ENCODE measurements at regions not wholly inside any gene's neighbourhood (a gene's known extent, or its start where the extent isn't known, plus 50 kb on each side); places are given as distances from the start of the nearest gene placed in this dataset.

- Histone ChIP-seq H3K27me3 (replicated peaks in 1 of 7) (peaks cover 0 to 47% (median 13%) of the 10 kb centered on the region in 7 donors), H3K9me3 (no peaks in the 10 kb centered on the region), H3K27ac (no peak overlapping the region), H3K36me3 (no peaks in the 10 kb centered on the region), H3K4me1 (peaks cover 0 to 17% (median 7%) of the 10 kb centered on the region in 6 donors), H3K4me3 (no peak overlapping the region)
- TF ChIP-seq CTCF (IDR thresholded peaks at IDR 0.05 in 8 of 11, conservative IDR thresholded peaks at IDR 0.05 in 3 of 11) (no peak), POLR2A (IDR thresholded peaks at IDR 0.05) (no peak), POLR2AphosphoS5 (IDR thresholded peaks at IDR 0.05) (no peak)
- 46 to 62% (median 55%) methylated on average over 8 of the region's 8 CpGs for WGBS, 5 donors
- no peak for DNase-seq
- intact Hi-C loops (cut with DNase I; ENCODE audit: low total_unique reads): no loop called here
These were observed 174.5 kb downstream of the CDC5L start for GRCh38 chr6:44561832-44562665.

- DNase-seq: peak; percentile 19
- no peaks in the 10 kb centered on the region for H3K36me3 ChIP-seq
- 68 to 89% (median 74%) methylated on average over 11 of the region's 11 CpGs for WGBS, 5 donors
- intact Hi-C loops (cut with DNase I; ENCODE audit: low total_unique reads): no loop called here
- TF ChIP-seq POLR2AphosphoS5 (IDR thresholded peaks at IDR 0.05) (no peak), CTCF (IDR thresholded peaks at IDR 0.05 in 8 of 11, conservative IDR thresholded peaks at IDR 0.05 in 3 of 11) (no peak), POLR2A (IDR thresholded peaks at IDR 0.05) (no peak)
- H3K4me3 ChIP-seq: no peak overlapping the region
- peaks cover 0 to 38% (median 13%) of the 10 kb centered on the region in 7 donors for H3K27me3 ChIP-seq (replicated peaks in 1 of 7)
- H3K4me1 ChIP-seq: peaks cover 0 to 17% (median 7%) of the 10 kb centered on the region in 6 donors
- H3K27ac ChIP-seq: no peak overlapping the region
- H3K9me3 ChIP-seq: no peaks in the 10 kb centered on the region
These were observed 175.9 kb downstream of the CDC5L start for GRCh38 chr6:44563397-44563796.

GRCh38 chr6:44564906-44565524 lies 177.5 kb downstream of the CDC5L start:
- no peak for TF ChIP-seq POLR2AphosphoS5 (IDR thresholded peaks at IDR 0.05)
- TF ChIP-seq CTCF (IDR thresholded peaks at IDR 0.05 in 8 of 11, conservative IDR thresholded peaks at IDR 0.05 in 3 of 11): no peak
- TF ChIP-seq POLR2A (IDR thresholded peaks at IDR 0.05): no peak
- no peak overlapping the region for H3K4me3 ChIP-seq
- no peak overlapping the region for H3K27ac ChIP-seq
- no peaks in the 10 kb centered on the region for H3K9me3 ChIP-seq
- peaks cover 0 to 26% (median 14%) of the 10 kb centered on the region in 6 donors for H3K4me1 ChIP-seq
- 68 to 84% (median 78%) methylated on average over 6 of the region's 6 CpGs for WGBS, 5 donors
- intact Hi-C loops (cut with DNase I; ENCODE audit: low total_unique reads): no loop called here
- peak; percentile 35 for DNase-seq
- no peaks in the 10 kb centered on the region for H3K36me3 ChIP-seq
- H3K27me3 ChIP-seq (replicated peaks in 1 of 7): peaks cover 0 to 23% (median 10%) of the 10 kb centered on the region in 7 donors

- Histone ChIP-seq H3K27me3 (replicated peaks in 1 of 7) (peaks cover 0 to 6% (median 0%) of the 10 kb centered on the region in 7 donors), H3K4me3 (no peak overlapping the region), H3K9me3 (no peaks in the 10 kb centered on the region), H3K27ac (peak overlapping the region in 2 of 8 donors; percentile 39 to 46), H3K4me1 (peaks cover 0 to 18% (median 12%) of the 10 kb centered on the region in 6 donors), H3K36me3 (no peaks in the 10 kb centered on the region)
- TF ChIP-seq POLR2AphosphoS5 (IDR thresholded peaks at IDR 0.05) (peak in 1 of 3 donors; percentile 30), CTCF (IDR thresholded peaks at IDR 0.05 in 8 of 11, conservative IDR thresholded peaks at IDR 0.05 in 3 of 11) (no peak)
- 66 to 82% (median 80%) methylated on average over 4 of the region's 4 CpGs for WGBS, 5 donors
- peak; percentile 47 for DNase-seq
- intact Hi-C loops (cut with DNase I; ENCODE audit: low total_unique reads): no loop called here
These were observed 179.9 kb downstream of the CDC5L start for GRCh38 chr6:44567406-44567805.
